Stimulated activated naive CD8-positive, alpha-beta T cell treated with anti-CD3 and anti-CD28 coated beads, Interleukin-15, Interleukin-2, amounts not matched to agents 100 ng/mL and 50 ng/mL, for 24 hours (primary cell): ENCODE measurements at regions not wholly inside any gene's neighbourhood (a gene's known extent, or its start where the extent isn't known, plus 50 kb on each side); places are given as distances from the start of the nearest gene placed in this dataset.
"Not testable (repeated sequence)": the region's sequence is repeated elsewhere in the genome, so short reads cannot be mapped to it uniquely, and the experiment has no call there.

ENCODE experiments used
- H3K27ac Mint-ChIP-seq: one replicate; pipeline ENCODE4 v1.8.0; 2021; ENCODE audit warnings: mild to moderate bottlenecking, mixed read lengths
- H3K27me3 Mint-ChIP-seq: one replicate; pipeline ENCODE4 v1.8.0; 2021; ENCODE audit warnings: mixed read lengths
- H3K36me3 Mint-ChIP-seq: one replicate; pipeline ENCODE4 v1.8.0; 2021; ENCODE audit warnings: low read depth, mixed read lengths
- H3K4me1 Mint-ChIP-seq: one replicate; pipeline ENCODE4 v1.8.0; 2021; ENCODE audit warnings: low read depth, mixed read lengths
- H3K4me3 Mint-ChIP-seq: one replicate; pipeline ENCODE4 v1.8.0; 2021; ENCODE audit warnings: mild to moderate bottlenecking, mixed read lengths
- H3K9me3 Mint-ChIP-seq: one replicate; pipeline ENCODE4 v1.8.0; 2021; ENCODE audit warnings: mixed read lengths

GRCh38 chr4:177250056-177250696 is 59.5 kb upstream of the NEIL3 start:
- Mint-ChIP-seq H3K4me3 (no peak overlapping the region), H3K36me3 (no peaks in the 10 kb centered on the region), H3K27me3 (peaks cover 17% of the 10 kb centered on the region), H3K4me1 (peaks cover 10% of the 10 kb centered on the region), H3K27ac (no peak overlapping the region), H3K9me3 (no peaks in the 10 kb centered on the region)

DNA sequence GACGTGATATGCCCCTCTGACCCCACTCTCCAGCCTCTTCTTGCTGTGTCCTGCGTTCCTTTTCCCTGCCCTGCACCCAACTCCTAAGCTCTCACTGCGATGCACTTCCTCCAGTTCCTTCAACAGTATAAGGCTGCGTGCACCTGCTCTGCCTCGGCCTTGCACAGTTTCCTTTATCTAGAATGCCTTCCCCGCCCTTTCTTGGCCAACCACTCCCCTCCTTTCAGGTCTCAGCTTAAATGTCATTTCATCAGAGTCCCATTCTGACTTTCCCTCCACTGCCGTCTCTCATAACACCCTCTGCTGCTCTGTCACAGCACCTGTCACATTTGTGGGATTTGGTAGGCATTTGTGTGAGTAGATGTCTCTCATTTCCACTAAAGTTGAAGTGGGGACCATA is 58.4 kb upstream of the NEIL3 start:
- no peaks in the 10 kb centered on the region for H3K9me3 Mint-ChIP-seq
- no peak overlapping the region for H3K4me3 Mint-ChIP-seq
- peaks cover 10% of the 10 kb centered on the region for H3K4me1 Mint-ChIP-seq
- H3K36me3 Mint-ChIP-seq, result no peaks in the 10 kb centered on the region
- no peak overlapping the region for H3K27ac Mint-ChIP-seq
- peaks cover 17% of the 10 kb centered on the region for H3K27me3 Mint-ChIP-seq

DNA sequence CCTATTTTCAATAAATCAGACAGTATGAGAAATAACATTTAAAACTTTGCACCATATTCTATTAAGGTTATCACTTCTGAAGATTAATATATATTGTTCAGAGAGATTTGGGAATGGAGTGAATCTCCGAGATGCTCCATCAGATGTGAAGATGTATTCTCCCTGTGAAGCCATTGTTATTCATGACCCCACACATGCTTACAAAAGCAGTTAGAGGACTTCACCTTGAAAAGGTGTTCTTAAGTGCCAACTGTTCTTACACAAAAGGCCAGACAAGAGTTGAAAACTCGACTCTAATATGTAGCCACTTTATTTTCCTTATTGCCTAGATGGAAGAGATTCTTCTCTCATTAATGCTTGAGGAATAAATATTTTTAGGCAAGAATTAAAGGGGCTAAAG is 54.3 kb upstream of the NEIL3 start:
- H3K4me3 Mint-ChIP-seq, result no peak overlapping the region
- H3K27me3 Mint-ChIP-seq, result peaks cover 9% of the 10 kb centered on the region
- H3K9me3 Mint-ChIP-seq, result no peaks in the 10 kb centered on the region
- H3K36me3 Mint-ChIP-seq, result no peaks in the 10 kb centered on the region
- no peak overlapping the region for H3K27ac Mint-ChIP-seq
- H3K4me1 Mint-ChIP-seq, result peaks cover 5% of the 10 kb centered on the region

GRCh38 chr4:177256950-177257349 is 52.7 kb upstream of the NEIL3 start:
- Mint-ChIP-seq H3K4me1 (no peaks in the 10 kb centered on the region), H3K27me3 (peaks cover 4% of the 10 kb centered on the region), H3K4me3 (no peak overlapping the region), H3K9me3 (no peaks in the 10 kb centered on the region), H3K36me3 (no peaks in the 10 kb centered on the region), H3K27ac (no peak overlapping the region)

DNA sequence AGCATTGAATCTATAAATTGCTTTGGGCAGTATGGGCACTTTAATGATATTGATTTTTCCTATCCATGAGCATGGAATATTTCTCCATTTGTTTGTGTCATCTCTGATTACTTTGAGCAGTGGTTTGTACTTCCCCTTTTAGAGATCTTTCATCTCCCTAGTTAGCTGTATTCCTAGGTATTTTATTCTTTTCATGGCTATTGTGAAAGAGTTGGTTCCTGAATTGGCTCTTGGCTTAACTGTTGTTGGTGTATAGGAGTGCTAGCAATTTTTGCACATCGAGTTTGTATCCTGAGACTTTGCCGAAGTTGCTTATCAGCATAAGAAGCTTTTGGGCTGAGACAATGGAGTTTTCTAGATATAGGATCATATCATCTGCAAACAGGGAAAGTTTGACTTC is 50.2 kb upstream of the NEIL3 start:
- H3K27me3 Mint-ChIP-seq, H3K4me3 Mint-ChIP-seq, H3K4me1 Mint-ChIP-seq, H3K9me3 Mint-ChIP-seq, H3K27ac Mint-ChIP-seq, H3K36me3 Mint-ChIP-seq: not testable (repeated sequence)
